Endodermal cell (in vitro differentiated cells): ENCODE measurements at regions not wholly inside any gene's neighbourhood (a gene's known extent, or its start where the extent isn't known, plus 50 kb on each side); places are given as distances from the start of the nearest gene placed in this dataset.

Experiments used
- DNase-seq: peaks from one replicate; pipeline ENCODE4 v3.0.0-alpha.2; 2017
- H3K27ac ChIP-seq: 2 replicates; pipeline ENCODE4 v1.5.1; 2013; ENCODE audit warnings: mild to moderate bottlenecking, low read depth, low read length, moderate library complexity
- H3K27me3 ChIP-seq: 2 replicates; pipeline ENCODE4 v1.6.1; 2013; ENCODE audit warnings: mild to moderate bottlenecking, low read length, moderate library complexity; ENCODE audit not compliant: insufficient read depth, control insufficient read depth, poor library complexity, severe bottlenecking
- H3K36me3 ChIP-seq: 2 replicates; pipeline ENCODE4 v1.7.0; 2013; ENCODE audit warnings: mild to moderate bottlenecking, low read length, moderate library complexity; ENCODE audit not compliant: control insufficient read depth, insufficient read depth
- H3K4me1 ChIP-seq: one replicate; pipeline ENCODE4 v1.7.0; 2013; ENCODE audit warnings: low read length; ENCODE audit not compliant: control insufficient read depth, insufficient read depth
- H3K4me3 ChIP-seq: 2 replicates; pipeline ENCODE4 v1.5.1; 2013; ENCODE audit warnings: mild to moderate bottlenecking, low read length, moderate library complexity
- H3K9ac ChIP-seq: 2 replicates; pipeline ENCODE4 v1.6.1; 2013; ENCODE audit warnings: mild to moderate bottlenecking, low read length, moderate library complexity; ENCODE audit not compliant: poor library complexity, severe bottlenecking; ENCODE audit errors: extremely low read depth
- H3K9me3 ChIP-seq: 2 replicates; pipeline ENCODE4 v1.6.1; 2013; ENCODE audit warnings: mild to moderate bottlenecking, low read length, moderate library complexity; ENCODE audit not compliant: control insufficient read depth
- H3K27ac Mint-ChIP-seq: 2 replicates; pipeline ENCODE4 v1.8.0; 2020; ENCODE audit warnings: mixed read lengths
- H3K27me3 Mint-ChIP-seq: 2 replicates; pipeline ENCODE4 v1.8.0; 2021; ENCODE audit warnings: mild to moderate bottlenecking, mixed read lengths; ENCODE audit not compliant: insufficient read depth
- H3K36me3 Mint-ChIP-seq: 2 replicates; pipeline ENCODE4 v1.8.0; 2020; ENCODE audit warnings: low read depth, mixed read lengths
- H3K4me1 Mint-ChIP-seq: 2 replicates; pipeline ENCODE4 v1.8.0; 2020; ENCODE audit warnings: mixed read lengths
- H3K4me3 Mint-ChIP-seq: 2 replicates; pipeline ENCODE4 v1.8.0; 2020; ENCODE audit warnings: mild to moderate bottlenecking, moderate library complexity, mixed read lengths
- H3K9me3 Mint-ChIP-seq: 2 replicates; pipeline ENCODE4 v1.8.0; 2020; ENCODE audit warnings: mild to moderate bottlenecking, mixed read lengths
- WGBS, 2 experiments: methylation state at CpG; one replicate each; pipeline versions ENCODE4 v1.1.5 to v1.1.7; 2013; ENCODE audit warnings: missing lambda C conversion rate in 2 of 2, mixed read lengths in 1 of 2; ENCODE audit not compliant: insufficient coverage in 1 of 2, insufficient read length in 1 of 2; 5-methylcytosine and 5-hydroxymethylcytosine counted together
- TF ChIP-seq, protein P1 (sequence below): fragments of 200-600 bp; sonication (generic); conservative IDR thresholded peaks from 2 replicates; pipeline ENCODE4 v1.5.0; 2021; ENCODE audit warnings: antibody characterized with exemption, mild to moderate bottlenecking

DNA sequence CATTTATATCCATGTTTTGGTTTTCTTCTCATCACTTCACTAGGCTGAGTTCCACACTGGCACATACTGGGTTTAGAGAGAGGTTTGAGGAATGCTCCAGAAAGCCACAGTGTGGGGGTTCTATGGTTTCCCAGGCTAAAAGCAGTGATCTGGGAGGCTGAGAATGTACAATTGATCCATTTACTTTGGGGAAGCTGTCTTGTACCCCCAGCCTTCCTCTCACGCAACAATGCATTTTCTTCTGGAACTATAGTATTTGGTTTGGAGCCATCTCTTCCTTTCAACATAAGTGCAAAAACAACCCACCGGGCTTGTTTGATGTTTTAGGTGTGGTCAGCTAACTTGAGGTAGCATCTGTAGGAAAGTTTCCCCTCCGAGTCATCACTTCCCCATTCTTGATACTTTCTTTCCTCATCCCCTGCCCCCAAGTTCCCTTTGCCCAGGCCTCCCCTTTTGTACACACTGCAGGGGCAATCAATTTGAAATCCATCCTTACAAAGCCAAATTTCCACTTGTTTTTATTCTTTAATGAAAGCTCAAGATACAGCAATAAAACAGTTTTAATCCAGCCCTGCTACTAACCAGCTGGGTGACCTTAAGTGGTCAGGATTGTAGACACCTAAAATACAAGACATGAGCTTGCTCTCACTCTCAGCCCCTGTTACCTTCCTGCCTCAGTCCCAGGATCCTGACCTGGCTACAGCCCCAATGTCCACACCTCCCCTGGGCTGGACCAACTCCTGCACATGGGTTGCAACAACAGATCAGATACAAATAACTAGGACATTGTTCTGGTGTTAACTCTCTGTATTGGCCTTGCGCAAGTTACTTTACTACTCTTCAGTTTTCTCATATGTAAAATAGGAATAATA lies 109.2 kb downstream of the FHDC1 start:
- no peaks in the 10 kb centered on the region for H3K4me1 Mint-ChIP-seq
- Histone ChIP-seq H3K36me3 (no peaks in the 10 kb centered on the region), H3K27ac (no peak overlapping the region), H3K27me3 (no peaks in the 10 kb centered on the region), H3K4me1 (no peaks in the 10 kb centered on the region), H3K9ac (no peak overlapping the region), H3K9me3 (peaks cover 7% of the 10 kb centered on the region), H3K4me3 (no peak overlapping the region)
- TF ChIP-seq, protein P1, sequence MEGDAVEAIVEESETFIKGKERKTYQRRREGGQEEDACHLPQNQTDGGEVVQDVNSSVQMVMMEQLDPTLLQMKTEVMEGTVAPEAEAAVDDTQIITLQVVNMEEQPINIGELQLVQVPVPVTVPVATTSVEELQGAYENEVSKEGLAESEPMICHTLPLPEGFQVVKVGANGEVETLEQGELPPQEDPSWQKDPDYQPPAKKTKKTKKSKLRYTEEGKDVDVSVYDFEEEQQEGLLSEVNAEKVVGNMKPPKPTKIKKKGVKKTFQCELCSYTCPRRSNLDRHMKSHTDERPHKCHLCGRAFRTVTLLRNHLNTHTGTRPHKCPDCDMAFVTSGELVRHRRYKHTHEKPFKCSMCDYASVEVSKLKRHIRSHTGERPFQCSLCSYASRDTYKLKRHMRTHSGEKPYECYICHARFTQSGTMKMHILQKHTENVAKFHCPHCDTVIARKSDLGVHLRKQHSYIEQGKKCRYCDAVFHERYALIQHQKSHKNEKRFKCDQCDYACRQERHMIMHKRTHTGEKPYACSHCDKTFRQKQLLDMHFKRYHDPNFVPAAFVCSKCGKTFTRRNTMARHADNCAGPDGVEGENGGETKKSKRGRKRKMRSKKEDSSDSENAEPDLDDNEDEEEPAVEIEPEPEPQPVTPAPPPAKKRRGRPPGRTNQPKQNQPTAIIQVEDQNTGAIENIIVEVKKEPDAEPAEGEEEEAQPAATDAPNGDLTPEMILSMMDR: no peak
- H3K9me3 Mint-ChIP-seq: peaks cover 7% of the 10 kb centered on the region
- no peak for DNase-seq
- H3K27ac Mint-ChIP-seq: no peak overlapping the region
- WGBS, 2 experiments: 97% methylated on average over 3 of the region's 4 CpGs; no CpG with 5 or more reads in 1 of the 2 experiments
- H3K36me3 Mint-ChIP-seq: no peaks in the 10 kb centered on the region
- no peak overlapping the region for H3K4me3 Mint-ChIP-seq
- H3K27me3 Mint-ChIP-seq: no peaks in the 10 kb centered on the region

DNA sequence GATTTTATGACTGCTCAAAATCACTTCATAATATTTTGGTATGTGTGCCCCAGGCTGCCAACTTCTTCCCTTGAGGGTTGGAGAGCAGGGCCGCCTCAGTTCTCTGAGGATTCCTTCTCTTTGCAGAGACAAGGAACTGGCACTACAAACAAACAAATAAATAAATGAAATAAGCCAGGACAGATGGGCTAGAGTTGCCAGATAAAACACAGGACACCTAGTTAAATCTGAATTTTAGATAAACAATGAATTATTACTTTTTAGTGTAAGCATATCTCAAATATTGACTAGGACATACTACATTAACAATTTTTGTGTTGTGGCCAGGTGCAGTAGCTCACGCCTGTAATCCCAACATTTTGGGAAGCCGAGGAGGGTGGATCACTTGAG lies 122.5 kb downstream of the FHDC1 start:
- TF ChIP-seq, protein P1: no peak
- 87 to 98% methylated on average over 2 to 3 of the region's 3 CpGs for WGBS, 2 experiments
- H3K27ac ChIP-seq: no peak overlapping the region
- Mint-ChIP-seq H3K27me3 (no peaks in the 10 kb centered on the region), H3K36me3 (no peaks in the 10 kb centered on the region), H3K27ac (no peak overlapping the region), H3K4me1 (no peaks in the 10 kb centered on the region), H3K4me3 (no peak overlapping the region), H3K9me3 (no peaks in the 10 kb centered on the region)
- no peaks in the 10 kb centered on the region for H3K9me3 ChIP-seq
- no peak for DNase-seq
- no peak overlapping the region for H3K4me3 ChIP-seq
- H3K9ac ChIP-seq: no peak overlapping the region
- H3K4me1 ChIP-seq: no peaks in the 10 kb centered on the region
- no peaks in the 10 kb centered on the region for H3K36me3 ChIP-seq
- no peaks in the 10 kb centered on the region for H3K27me3 ChIP-seq

DNA sequence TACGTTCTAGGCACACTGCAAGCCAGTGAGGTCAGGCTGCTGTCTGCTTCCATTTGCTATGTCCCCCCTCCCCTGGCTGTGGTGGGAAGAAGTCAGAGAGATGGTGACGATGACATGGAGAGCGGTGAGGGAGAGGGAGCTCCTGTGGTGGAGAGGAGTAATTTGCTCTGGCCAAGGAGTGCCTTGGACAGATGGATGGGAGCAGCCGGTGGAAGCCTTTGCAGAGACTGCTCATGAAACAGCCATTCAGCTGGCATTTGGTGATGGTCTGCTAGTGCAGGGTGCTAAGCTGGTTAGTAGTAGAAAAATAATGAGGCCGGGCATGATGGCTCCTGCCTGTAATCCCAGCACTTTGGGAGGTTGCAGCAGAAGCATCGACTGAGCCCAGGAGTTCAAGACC lies 124.1 kb downstream of the FHDC1 start:
- Mint-ChIP-seq H3K27me3 (no peaks in the 10 kb centered on the region), H3K27ac (no peak overlapping the region)
- WGBS, 2 experiments: 85 to 89% methylated on average over 3 to 6 of the region's 6 CpGs

More for the DNA sequence above, 124.1 kb downstream of the FHDC1 start:
- no peaks in the 10 kb centered on the region for H3K36me3 Mint-ChIP-seq
- H3K27ac ChIP-seq: no peak overlapping the region
- no peak overlapping the region for H3K4me3 Mint-ChIP-seq
- no peak overlapping the region for H3K4me3 ChIP-seq
- no peak for DNase-seq
- H3K9ac ChIP-seq: no peak overlapping the region
- H3K36me3 ChIP-seq: no peaks in the 10 kb centered on the region
- no peaks in the 10 kb centered on the region for H3K9me3 Mint-ChIP-seq
- H3K4me1 ChIP-seq: no peaks in the 10 kb centered on the region
- peaks cover 4% of the 10 kb centered on the region for H3K4me1 Mint-ChIP-seq
- H3K27me3 ChIP-seq: no peaks in the 10 kb centered on the region
- no peaks in the 10 kb centered on the region for H3K9me3 ChIP-seq
- TF ChIP-seq, protein P1: no peak
